Mesendoderm (in vitro differentiated cells): ENCODE measurements at regions not wholly inside any gene's neighbourhood (a gene's known extent, or its start where the extent isn't known, plus 50 kb on each side); places are given as distances from the start of the nearest gene placed in this dataset.

Source experiments
- DNase-seq: peaks from one replicate; pipeline ENCODE4 v3.0.0; 2013
- H2AK5ac ChIP-seq: 2 replicates; pipeline ENCODE4 v1.6.1; 2013; ENCODE audit warnings: low read length, inconsistent platforms
- H2BK120ac ChIP-seq: 2 replicates; pipeline ENCODE4 v1.6.1; 2013; ENCODE audit warnings: low read depth, mild to moderate bottlenecking, low read length, moderate library complexity, mixed read lengths
- H2BK15ac ChIP-seq: replicated peaks from 2 replicates; pipeline ENCODE4 v1.6.1; 2013; ENCODE audit warnings: low read depth, mild to moderate bottlenecking, moderate library complexity
- H2BK5ac ChIP-seq: 2 replicates; pipeline ENCODE4 v1.6.1; 2013; ENCODE audit warnings: low read length, inconsistent platforms
- H3K18ac ChIP-seq: 2 replicates; pipeline ENCODE4 v1.6.1; 2013; ENCODE audit warnings: mild to moderate bottlenecking, low read length, mixed read lengths
- H3K23ac ChIP-seq: one replicate; pipeline ENCODE4 v1.6.1; 2013; ENCODE audit warnings: low read length
- H3K27ac ChIP-seq: 2 replicates; pipeline ENCODE4 v1.5.1; 2013; ENCODE audit warnings: low read depth, mild to moderate bottlenecking, inconsistent platforms, low read length, moderate library complexity
- H3K27me3 ChIP-seq: 2 replicates; pipeline ENCODE4 v1.6.1; 2013; ENCODE audit warnings: low read length, control low read depth, mild to moderate bottlenecking, inconsistent platforms; ENCODE audit not compliant: insufficient read depth, poor library complexity
- H3K36me3 ChIP-seq: 2 replicates; pipeline ENCODE4 v1.6.1; 2013; ENCODE audit warnings: low read length, inconsistent platforms; ENCODE audit not compliant: control insufficient read depth, insufficient read depth
- H3K4ac ChIP-seq: one replicate; pipeline ENCODE4 v1.6.1; 2013; ENCODE audit warnings: low read depth, mild to moderate bottlenecking, low read length, moderate library complexity
- H3K4me1 ChIP-seq: 2 replicates; pipeline ENCODE4 v1.6.1; 2013; ENCODE audit warnings: low read depth, low read length, inconsistent platforms; ENCODE audit not compliant: control insufficient read depth
- H3K4me2 ChIP-seq: 2 replicates; pipeline ENCODE4 v1.6.1; 2013; ENCODE audit warnings: low read length
- H3K4me3 ChIP-seq: 2 replicates; pipeline ENCODE4 v1.5.1; 2013; ENCODE audit warnings: mild to moderate bottlenecking, low read length
- H3K56ac ChIP-seq: one replicate; pipeline ENCODE4 v1.6.1; 2013; ENCODE audit warnings: low read length
- H3K79me1 ChIP-seq: 2 replicates; pipeline ENCODE4 v1.6.1; 2013; ENCODE audit warnings: low read length, inconsistent platforms
- H3K79me2 ChIP-seq: 2 replicates; pipeline ENCODE4 v1.6.1; 2013; ENCODE audit warnings: mild to moderate bottlenecking, low read length; ENCODE audit not compliant: control insufficient read depth, insufficient read depth
- H3K9ac ChIP-seq: 2 replicates; pipeline ENCODE4 v1.6.1; 2013; ENCODE audit warnings: low read length, inconsistent platforms
- H4K5ac ChIP-seq: one replicate; pipeline ENCODE4 v1.6.1; 2013; ENCODE audit warnings: low read length
- H4K8ac ChIP-seq: one replicate; pipeline ENCODE4 v1.6.1; 2013; ENCODE audit warnings: low read depth, mild to moderate bottlenecking, control low read depth, low read length, moderate library complexity
- WGBS: extraction: QIAGEN DNeasy Blood & Tissue Kit; methylation state at CpG from one replicate; pipeline ENCODE4 v1.1.7; 2013; ENCODE audit warnings: low lambda C conversion rate, missing lambda C conversion rate; ENCODE audit not compliant: insufficient coverage; ENCODE audit errors: extremely low coverage; 5-methylcytosine and 5-hydroxymethylcytosine counted together

DNA sequence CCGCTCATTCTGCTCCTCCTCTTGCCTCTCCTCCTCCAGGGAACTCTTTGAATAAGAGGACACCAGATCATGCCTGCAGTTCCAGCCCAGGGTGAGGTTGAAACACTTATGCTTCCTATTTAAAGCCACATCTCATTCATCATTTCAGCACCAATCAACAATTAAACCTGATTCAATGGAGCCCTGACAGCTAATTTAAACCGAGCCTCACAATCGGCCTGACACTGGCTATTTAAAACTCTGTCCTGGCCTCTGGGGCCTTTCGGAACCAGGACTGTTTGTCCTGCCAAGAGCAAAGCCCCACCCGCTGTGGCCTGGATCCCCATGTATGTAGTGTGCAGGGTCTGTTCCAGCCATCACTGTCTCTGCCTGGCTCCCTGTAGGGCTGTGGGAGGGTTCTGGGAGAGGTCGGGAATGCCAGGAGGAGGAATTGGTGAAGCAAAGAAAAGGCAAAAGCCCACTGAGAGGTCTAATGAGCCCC is 97.4 kb downstream of the MCFD2 start:
- Histone ChIP-seq H3K56ac (no peak overlapping the region), H4K5ac (no peak overlapping the region), H3K27ac (no peak overlapping the region), H3K9ac (no peak overlapping the region), H3K4me2 (no peak overlapping the region), H2BK120ac (no peak overlapping the region), H2BK15ac (no peak overlapping the region), H3K18ac (no peak overlapping the region), H3K4ac (no peak overlapping the region), H3K27me3 (no peaks in the 10 kb centered on the region), H3K79me1 (no peaks in the 10 kb centered on the region), H3K36me3 (no peaks in the 10 kb centered on the region), H4K8ac (no peak overlapping the region), H3K4me3 (no peak overlapping the region), H3K79me2 (no peaks in the 10 kb centered on the region), H3K23ac (no peak overlapping the region), H3K4me1 (peaks cover 2% of the 10 kb centered on the region), H2AK5ac (no peak overlapping the region), H2BK5ac (no peak overlapping the region)
- WGBS: no CpG with 5 or more reads among the region's 6 CpGs
- no peak for DNase-seq

DNA sequence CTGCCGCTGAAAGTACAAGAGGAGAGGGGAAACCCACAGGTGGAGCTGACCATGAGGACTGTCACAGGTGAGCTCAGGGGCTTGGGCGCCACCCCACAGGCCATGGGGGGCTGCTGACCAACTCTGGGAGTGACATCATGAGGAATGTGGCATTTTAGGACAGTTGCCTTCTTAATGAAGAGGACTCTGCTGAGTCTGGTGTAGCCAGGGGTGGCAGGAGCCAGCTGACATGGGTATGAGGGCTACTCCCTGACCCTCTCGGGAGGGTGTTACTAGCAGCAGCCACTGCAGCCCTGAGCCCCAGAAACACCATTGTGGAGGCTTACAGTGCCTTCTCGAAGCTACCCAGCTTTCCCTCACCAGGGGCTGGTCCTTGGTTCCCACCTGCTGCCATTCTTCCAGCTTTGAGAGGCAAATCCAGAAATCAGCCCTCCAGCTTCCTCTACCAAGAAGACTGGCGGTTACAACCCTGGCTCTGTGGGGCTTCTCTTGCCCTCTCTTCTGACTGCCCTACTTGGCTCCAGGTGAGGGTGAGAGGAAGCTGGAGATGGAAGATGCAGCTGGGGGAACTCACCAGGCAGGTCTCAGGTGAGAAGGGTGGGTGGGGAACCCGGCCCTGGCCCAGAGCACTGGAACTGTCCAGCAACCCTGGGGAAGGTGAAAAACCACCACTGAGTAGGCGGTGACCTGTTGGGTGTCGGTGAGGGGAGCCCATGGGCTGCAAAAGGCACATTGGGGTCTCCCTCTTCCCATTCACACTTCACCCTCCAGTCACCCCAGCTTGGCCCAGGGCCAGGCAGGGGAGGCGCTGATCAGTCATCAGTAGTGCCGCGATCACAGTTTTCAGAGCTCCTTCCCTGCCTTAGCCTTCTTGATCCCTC is 98.5 kb downstream of the MCFD2 start:
- DNase-seq: no peak
- no peak overlapping the region for H2BK120ac ChIP-seq
- no peak overlapping the region for H2AK5ac ChIP-seq
- WGBS: no CpG with 5 or more reads among the region's 11 CpGs
- H3K9ac ChIP-seq: no peak overlapping the region
- no peak overlapping the region for H3K56ac ChIP-seq
- H2BK15ac ChIP-seq: no peak overlapping the region
- H3K23ac ChIP-seq: no peak overlapping the region
- no peak overlapping the region for H3K18ac ChIP-seq
- H4K8ac ChIP-seq: no peak overlapping the region
- no peak overlapping the region for H2BK5ac ChIP-seq
- no peaks in the 10 kb centered on the region for H3K27me3 ChIP-seq
- peaks cover 2% of the 10 kb centered on the region for H3K4me1 ChIP-seq
- no peak overlapping the region for H3K4me3 ChIP-seq
- no peak overlapping the region for H3K4me2 ChIP-seq
- no peaks in the 10 kb centered on the region for H3K79me2 ChIP-seq
- no peak overlapping the region for H3K4ac ChIP-seq
- no peaks in the 10 kb centered on the region for H3K36me3 ChIP-seq
- no peak overlapping the region for H4K5ac ChIP-seq
- no peak overlapping the region for H3K27ac ChIP-seq
- no peaks in the 10 kb centered on the region for H3K79me1 ChIP-seq

DNA sequence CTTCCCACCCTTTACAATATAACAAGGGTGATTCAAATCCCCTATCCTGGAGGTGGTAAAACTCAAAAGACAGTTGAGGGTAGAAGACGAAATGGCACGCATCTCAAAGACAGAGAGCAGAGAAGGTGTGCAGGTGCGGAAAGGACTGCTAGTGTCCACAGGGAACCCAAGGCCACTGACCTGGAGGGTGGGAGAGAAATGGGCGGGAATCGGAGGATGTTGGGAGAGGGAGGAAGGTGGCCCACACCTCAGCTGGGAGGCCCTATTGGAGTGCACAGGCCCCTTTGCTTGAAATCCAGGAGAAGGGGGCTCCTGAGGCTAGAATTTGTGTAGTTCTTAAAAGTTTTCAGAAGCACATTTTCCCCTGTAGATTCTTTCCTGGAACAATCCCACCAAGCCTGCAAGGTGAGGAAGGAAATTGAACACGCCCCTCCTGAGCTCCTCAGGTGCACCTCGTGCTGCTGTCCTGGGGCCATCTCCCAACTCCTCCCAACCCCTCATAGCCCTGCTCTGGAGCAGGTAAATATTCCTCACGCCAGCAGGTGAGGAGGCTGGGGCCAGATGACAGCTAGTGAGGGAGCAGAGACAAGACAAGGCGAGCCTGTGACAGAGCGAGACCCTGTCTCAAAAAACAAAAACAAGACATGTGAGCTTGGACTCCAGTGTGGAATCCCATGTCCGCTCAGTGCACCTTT is 99.3 kb downstream of the MCFD2 start:
- no peak overlapping the region for H3K4me2 ChIP-seq
- WGBS: no CpG with 5 or more reads among the region's 11 CpGs
- no peak overlapping the region for H3K23ac ChIP-seq
- H3K79me1 ChIP-seq: no peaks in the 10 kb centered on the region
- no peak overlapping the region for H3K18ac ChIP-seq
- no peak overlapping the region for H3K9ac ChIP-seq
- H3K4me3 ChIP-seq: no peak overlapping the region
- H3K27ac ChIP-seq: no peak overlapping the region
- H3K4me1 ChIP-seq: no peaks in the 10 kb centered on the region
- H2BK5ac ChIP-seq: no peak overlapping the region
- H4K5ac ChIP-seq: no peak overlapping the region
- H3K36me3 ChIP-seq: no peaks in the 10 kb centered on the region
- H3K27me3 ChIP-seq: no peaks in the 10 kb centered on the region
- no peak overlapping the region for H2BK15ac ChIP-seq
- no peak overlapping the region for H3K4ac ChIP-seq
- H4K8ac ChIP-seq: no peak overlapping the region
- H3K56ac ChIP-seq: no peak overlapping the region
- no peak for DNase-seq
- H2AK5ac ChIP-seq: no peak overlapping the region
- no peak overlapping the region for H2BK120ac ChIP-seq
- no peaks in the 10 kb centered on the region for H3K79me2 ChIP-seq

DNA sequence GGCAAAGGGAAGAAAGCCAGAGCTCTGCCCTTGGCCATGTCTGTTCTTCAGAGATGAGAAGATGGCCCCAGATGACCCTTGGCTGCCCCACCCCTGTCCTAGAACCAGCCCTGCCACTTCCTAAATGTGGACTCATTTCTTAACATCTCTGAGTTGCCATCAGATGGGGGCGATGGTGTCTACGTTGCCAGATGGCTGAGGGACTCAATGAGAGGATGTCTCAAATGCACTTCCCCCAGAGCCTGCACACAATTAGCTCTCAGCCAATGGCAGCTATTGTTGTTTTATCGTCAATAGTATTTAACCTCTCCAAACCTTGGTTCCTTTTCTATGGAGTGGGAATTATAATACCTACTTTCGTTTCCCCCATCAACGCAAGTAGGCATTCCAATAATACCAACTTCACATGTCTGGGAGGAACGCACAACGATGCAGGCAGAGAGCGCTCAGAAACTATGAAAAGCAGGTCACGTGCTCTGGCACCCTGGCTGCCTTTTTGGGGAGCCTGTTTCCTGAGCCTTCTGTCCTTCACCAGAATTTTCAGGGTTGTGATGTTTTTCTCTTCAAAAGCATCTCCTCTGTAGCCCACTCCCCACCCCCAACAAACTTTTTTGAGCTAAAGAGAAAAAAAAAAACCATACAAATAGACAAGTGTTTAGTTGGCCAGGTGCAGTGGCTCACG is 100.3 kb downstream of the MCFD2 start:
- H3K9ac ChIP-seq: no peak overlapping the region
- H3K56ac ChIP-seq: no peak overlapping the region
- no CpG with 5 or more reads among the region's 10 CpGs for WGBS
- peak; percentile 42 for DNase-seq
- no peak overlapping the region for H2BK120ac ChIP-seq
- no peak overlapping the region for H2BK5ac ChIP-seq
- no peak overlapping the region for H3K23ac ChIP-seq
- H3K4me2 ChIP-seq: no peak overlapping the region
- H2BK15ac ChIP-seq: no peak overlapping the region
- no peak overlapping the region for H3K4me3 ChIP-seq
- H3K36me3 ChIP-seq: no peaks in the 10 kb centered on the region
- no peak overlapping the region for H3K27ac ChIP-seq
- H3K4me1 ChIP-seq: no peaks in the 10 kb centered on the region
- no peak overlapping the region for H2AK5ac ChIP-seq
- no peak overlapping the region for H3K18ac ChIP-seq
- no peaks in the 10 kb centered on the region for H3K27me3 ChIP-seq
- H3K79me2 ChIP-seq: no peaks in the 10 kb centered on the region
- no peak overlapping the region for H3K4ac ChIP-seq
- H4K5ac ChIP-seq: no peak overlapping the region
- H4K8ac ChIP-seq: no peak overlapping the region
- H3K79me1 ChIP-seq: no peaks in the 10 kb centered on the region

DNA sequence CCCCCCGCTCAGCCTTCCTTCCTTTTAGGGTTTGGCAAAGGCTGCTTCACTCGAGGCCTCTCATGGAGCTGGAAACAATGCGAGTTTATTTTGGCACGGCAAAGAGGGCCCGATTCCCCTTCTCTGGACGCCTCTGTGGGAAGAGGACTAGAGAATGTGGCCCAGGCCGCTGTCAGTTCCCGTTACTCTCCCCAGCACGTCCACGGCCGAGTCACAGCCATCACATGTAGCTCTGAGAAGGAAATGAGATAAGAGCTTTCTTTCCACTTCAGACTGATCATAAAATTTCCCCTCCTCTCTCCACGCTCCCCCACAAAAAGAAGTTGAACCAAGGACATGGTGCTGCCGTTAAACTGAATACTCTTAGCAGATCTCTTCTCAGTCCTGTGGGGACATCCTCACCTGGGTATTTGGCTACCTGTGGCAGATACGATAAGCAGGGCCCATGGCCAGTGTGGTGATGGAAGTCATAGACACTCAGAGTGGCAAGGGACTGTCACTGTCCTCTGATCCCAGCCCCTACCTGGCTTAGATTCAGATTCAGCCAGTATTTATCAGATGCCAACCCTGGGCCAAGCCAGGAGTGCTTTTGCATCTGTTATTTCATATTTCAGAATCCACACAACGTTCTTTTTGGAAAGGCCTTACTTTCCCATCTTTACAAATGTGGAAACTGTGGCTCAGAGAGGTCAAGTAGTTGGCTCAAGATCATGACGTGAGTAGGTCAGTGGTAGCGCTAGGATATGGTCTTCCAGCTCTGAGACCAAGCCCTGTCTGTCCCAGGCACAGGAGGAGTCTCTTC is 101.2 kb downstream of the MCFD2 start:
- H3K27ac ChIP-seq: no peak overlapping the region
- DNase-seq: no peak
- H3K36me3 ChIP-seq: no peaks in the 10 kb centered on the region
- no peaks in the 10 kb centered on the region for H3K4me1 ChIP-seq
- no peaks in the 10 kb centered on the region for H3K27me3 ChIP-seq
- no peak overlapping the region for H4K5ac ChIP-seq
- H2BK120ac ChIP-seq: no peak overlapping the region
- no peak overlapping the region for H3K56ac ChIP-seq
- H2BK5ac ChIP-seq: no peak overlapping the region
- H3K4me2 ChIP-seq: no peak overlapping the region
- no peak overlapping the region for H3K4me3 ChIP-seq
- H3K23ac ChIP-seq: no peak overlapping the region
- H4K8ac ChIP-seq: no peak overlapping the region
- no peaks in the 10 kb centered on the region for H3K79me1 ChIP-seq
- H3K18ac ChIP-seq: no peak overlapping the region
- no peak overlapping the region for H2BK15ac ChIP-seq
- H2AK5ac ChIP-seq: no peak overlapping the region
- H3K4ac ChIP-seq: no peak overlapping the region
- no peak overlapping the region for H3K9ac ChIP-seq
- no CpG with 5 or more reads among the region's 17 CpGs for WGBS
- H3K79me2 ChIP-seq: no peaks in the 10 kb centered on the region
